ENCODE measurements at regions not wholly inside any gene's neighbourhood (a gene's known extent, or its start where the extent isn't known, plus 50 kb on each side); places are given as distances from the start of the nearest gene placed in this dataset.

DNA sequence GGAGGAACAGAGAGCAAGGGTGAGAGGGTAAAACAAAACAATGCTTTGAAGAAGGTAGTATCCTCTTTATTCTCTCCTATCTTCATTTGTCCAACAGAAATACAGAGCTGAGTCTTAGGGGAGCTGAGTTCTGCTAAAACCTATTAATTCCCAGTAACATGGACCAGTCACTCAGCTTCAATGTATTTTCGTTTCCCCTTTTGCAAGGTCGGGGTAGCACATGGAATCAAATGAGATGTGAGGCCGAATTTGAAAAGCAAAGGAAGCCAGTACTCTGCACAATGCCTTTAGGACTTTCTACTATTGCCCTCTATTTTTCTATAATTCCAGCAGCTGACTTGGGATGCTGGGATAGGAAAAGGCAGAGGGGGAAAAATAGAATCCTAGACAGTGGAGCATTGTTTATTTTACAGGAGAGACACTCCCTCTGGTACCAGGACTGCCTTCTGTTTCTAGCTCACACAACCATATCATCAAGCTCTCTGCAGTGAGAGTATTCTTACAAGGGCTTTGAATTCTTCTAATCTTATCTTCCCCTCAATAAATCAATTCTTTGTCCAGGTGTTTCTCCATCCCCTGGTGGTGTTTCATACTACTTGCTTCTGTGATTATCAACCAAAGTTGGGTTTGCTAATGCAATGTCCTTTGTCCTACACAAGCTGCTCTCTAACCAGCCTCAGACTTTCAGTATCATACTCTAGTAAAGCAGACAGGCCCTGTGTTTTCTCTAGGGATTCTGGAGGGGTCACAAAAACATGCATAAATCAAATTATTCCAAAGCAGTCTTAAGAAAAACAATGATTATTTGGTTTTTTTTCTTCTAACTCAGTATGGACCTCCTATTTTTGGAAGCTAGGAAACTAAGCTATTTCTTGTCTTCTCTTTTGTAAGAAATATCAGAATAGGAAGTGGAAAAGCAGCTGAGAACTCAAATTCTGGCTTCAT, 341.5 kb downstream of the OSTF1 start:
- TF ChIP-seq TAF1 (IDR thresholded peaks at IDR 0.05; ENCODE audit: borderline replicate concordance, low read depth, low read length), result no peak
- no peak for TF ChIP-seq POLR2AphosphoS5 (IDR thresholded peaks at IDR 0.05; ENCODE audit: low read depth, low read length)
- no peak for TF ChIP-seq POLR2A (IDR thresholded peaks at IDR 0.05; ENCODE audit: low read depth, low read length)

Data from GM12892 (cell line).